ENCODE measurements at regions not wholly inside any gene's neighbourhood (a gene's known extent, or its start where the extent isn't known, plus 50 kb on each side); places are given as distances from the start of the nearest gene placed in this dataset.
A peak's percentile ranks its signal among the peaks of the same experiment; 100 is the strongest.

DNA sequence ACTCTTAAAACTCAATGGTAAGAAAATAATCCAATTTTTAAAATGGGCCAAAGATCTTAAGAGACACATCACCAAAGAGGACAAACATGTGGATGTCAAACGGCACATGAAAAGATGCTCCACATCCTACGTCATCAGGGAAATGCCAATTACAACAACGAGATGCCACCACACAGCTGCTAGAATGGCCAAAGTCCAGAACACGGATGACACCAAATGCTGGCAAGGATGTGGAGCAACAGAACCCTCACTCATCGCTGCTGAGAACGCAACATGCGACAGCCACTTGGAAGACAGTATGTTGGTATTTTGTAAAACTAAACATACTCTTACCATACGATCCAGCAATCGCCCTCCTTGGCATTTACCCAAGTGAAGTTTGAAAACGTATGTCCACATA, 132.8 kb upstream of the CDH4 start:
- TF ChIP-seq, protein P1, sequence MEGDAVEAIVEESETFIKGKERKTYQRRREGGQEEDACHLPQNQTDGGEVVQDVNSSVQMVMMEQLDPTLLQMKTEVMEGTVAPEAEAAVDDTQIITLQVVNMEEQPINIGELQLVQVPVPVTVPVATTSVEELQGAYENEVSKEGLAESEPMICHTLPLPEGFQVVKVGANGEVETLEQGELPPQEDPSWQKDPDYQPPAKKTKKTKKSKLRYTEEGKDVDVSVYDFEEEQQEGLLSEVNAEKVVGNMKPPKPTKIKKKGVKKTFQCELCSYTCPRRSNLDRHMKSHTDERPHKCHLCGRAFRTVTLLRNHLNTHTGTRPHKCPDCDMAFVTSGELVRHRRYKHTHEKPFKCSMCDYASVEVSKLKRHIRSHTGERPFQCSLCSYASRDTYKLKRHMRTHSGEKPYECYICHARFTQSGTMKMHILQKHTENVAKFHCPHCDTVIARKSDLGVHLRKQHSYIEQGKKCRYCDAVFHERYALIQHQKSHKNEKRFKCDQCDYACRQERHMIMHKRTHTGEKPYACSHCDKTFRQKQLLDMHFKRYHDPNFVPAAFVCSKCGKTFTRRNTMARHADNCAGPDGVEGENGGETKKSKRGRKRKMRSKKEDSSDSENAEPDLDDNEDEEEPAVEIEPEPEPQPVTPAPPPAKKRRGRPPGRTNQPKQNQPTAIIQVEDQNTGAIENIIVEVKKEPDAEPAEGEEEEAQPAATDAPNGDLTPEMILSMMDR (conservative IDR thresholded peaks at IDR 0.05): no peak
- no peak overlapping the region for H3K4me3 Mint-ChIP-seq
- H3K36me3 Mint-ChIP-seq (ENCODE audit: low read depth): no peaks in the 10 kb centered on the region
- no peak overlapping the region for H3K27ac Mint-ChIP-seq (ENCODE audit: unreplicated experiment)
- H3K9me3 Mint-ChIP-seq: no peaks in the 10 kb centered on the region
- peaks cover 16% of the 10 kb centered on the region for H3K4me1 Mint-ChIP-seq
- DNase-seq (ENCODE audit: low read depth, low spot score): no peak
- H3K27me3 Mint-ChIP-seq (ENCODE audit: low read depth): no peaks in the 10 kb centered on the region

DNA sequence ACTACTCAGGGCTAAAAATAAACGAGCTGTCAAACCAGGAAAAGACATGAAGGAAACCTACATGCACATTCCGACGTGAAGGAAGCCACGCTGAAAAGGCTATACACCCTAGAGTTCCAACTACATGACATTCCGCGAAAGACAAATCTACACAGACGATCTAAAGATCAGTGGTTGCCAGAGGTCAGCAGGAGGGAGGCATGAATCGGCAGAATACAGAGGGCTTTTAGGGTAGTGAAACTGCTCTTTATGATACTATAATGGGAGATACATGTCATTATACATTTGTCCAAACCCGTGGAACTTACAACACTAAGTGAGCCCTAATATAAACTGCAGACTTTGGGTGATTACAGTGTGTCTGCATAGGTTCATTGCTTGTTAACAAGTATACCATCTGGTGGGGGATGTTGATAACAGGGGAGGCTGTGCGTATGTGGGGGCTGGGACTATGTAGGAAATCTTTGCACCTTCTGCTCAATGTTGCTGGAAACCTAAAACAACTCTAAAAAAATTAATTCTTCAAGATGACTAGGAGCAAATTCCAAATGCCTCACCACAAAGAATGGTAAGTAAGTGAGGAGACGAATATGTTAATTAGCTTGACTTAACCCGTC, 132.2 kb upstream of the CDH4 start:
- Mint-ChIP-seq H3K9me3 (no peaks in the 10 kb centered on the region), H3K27me3 (ENCODE audit: low read depth) (no peaks in the 10 kb centered on the region), H3K27ac (ENCODE audit: unreplicated experiment) (no peak overlapping the region), H3K36me3 (ENCODE audit: low read depth) (no peaks in the 10 kb centered on the region), H3K4me3 (no peak overlapping the region), H3K4me1 (peaks cover 16% of the 10 kb centered on the region)
- TF ChIP-seq, protein P1 (conservative IDR thresholded peaks at IDR 0.05): no peak
- DNase-seq (ENCODE audit: low read depth, low spot score): no peak

DNA sequence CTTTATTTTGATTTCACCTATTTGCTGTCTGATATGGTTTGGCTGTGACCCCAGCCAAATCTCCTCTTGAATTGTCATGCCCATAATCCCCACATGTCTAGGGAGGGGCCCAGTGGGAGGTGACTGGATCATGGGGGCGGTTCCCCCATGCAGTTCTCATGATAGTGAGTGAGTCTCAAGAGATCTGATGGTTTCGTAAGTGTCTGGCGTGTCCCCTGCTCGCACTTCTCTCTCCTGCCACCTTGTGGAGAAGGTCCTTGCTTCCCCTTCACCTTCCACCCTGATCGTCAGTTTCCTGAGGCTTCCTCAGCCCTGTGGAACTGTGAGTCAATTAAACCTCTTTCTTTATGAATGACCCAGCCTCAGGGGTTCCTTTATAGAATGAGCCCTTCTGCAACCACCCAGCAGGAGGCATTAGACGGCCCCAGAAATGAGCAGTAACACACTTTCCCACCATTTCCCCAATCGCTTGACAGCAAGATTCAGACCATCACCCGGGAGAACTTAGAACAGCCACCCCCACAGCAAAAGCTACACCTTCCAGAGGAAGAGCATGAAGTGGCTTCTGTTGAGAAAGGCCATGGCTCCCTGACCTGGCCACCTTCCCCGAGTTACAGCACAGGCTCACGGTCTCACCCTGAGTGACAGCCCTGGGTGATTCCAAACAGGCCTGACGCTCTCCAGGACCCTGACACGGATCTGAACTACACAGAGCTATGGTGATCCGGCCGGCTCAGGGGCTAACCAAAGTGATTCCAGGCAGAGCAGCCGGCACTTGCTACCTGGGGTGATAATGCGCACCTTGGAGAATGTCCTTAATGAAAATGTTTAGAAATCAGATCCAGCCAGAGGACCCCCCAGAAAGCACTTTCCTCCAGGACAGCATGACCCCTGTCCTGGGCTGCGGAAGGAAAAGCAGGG, 131.2 kb upstream of the CDH4 start:
- Mint-ChIP-seq H3K27me3 (ENCODE audit: low read depth) (no peaks in the 10 kb centered on the region), H3K27ac (ENCODE audit: unreplicated experiment) (no peak overlapping the region), H3K36me3 (ENCODE audit: low read depth) (no peaks in the 10 kb centered on the region), H3K9me3 (no peaks in the 10 kb centered on the region), H3K4me3 (no peak overlapping the region), H3K4me1 (peaks cover 14% of the 10 kb centered on the region)
- TF ChIP-seq, protein P1 (conservative IDR thresholded peaks at IDR 0.05): peak; percentile 79
- DNase-seq (ENCODE audit: low read depth, low spot score): peak; percentile 49

DNA sequence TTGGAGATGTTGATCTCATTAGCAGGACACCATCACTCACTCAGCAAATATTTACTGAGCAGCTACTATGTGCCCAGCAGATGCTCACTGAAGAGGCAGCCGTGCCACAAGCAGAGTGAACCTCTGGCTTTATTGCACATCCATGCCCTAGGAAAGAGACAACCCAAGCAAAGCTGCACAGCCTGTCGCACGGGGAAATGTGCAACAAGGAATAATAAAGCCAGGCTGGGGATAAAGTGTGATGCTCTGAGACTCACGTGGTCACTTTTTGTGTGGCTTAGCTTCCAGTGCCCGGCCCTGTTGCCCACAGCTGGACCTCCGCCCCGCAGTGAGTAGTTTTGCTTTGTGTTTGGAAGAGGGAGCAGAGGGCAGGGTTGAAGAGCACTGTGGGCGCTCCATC, 130.4 kb upstream of the CDH4 start:
- TF ChIP-seq, protein P1 (conservative IDR thresholded peaks at IDR 0.05): no peak
- no peak for DNase-seq (ENCODE audit: low read depth, low spot score)
- no peak overlapping the region for H3K4me3 Mint-ChIP-seq
- no peaks in the 10 kb centered on the region for H3K9me3 Mint-ChIP-seq
- H3K27ac Mint-ChIP-seq (ENCODE audit: unreplicated experiment): no peak overlapping the region
- H3K4me1 Mint-ChIP-seq: peaks cover 15% of the 10 kb centered on the region
- no peaks in the 10 kb centered on the region for H3K36me3 Mint-ChIP-seq (ENCODE audit: low read depth)
- H3K27me3 Mint-ChIP-seq (ENCODE audit: low read depth): no peaks in the 10 kb centered on the region

DNA sequence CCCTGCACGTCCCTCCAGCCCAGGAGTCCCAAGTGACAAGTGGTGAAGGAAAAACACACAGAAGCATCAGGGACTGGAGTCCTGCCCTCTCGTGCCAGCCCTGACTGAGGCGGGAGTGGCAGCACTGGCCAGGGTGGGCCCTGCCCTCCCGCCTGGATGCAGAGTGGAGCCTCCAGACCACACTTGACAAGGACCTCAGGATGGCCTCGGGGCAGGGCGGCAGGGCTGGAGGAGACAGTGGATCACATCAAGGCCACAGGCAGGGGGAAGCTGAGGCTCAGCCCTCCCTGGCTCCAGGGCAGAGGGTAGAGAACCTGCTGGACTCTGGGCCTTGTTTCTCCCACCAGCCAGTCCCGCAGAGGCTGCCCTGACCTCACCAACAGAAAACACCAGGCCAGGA, 128.8 kb upstream of the CDH4 start:
- no peak for DNase-seq (ENCODE audit: low read depth, low spot score)
- TF ChIP-seq, protein P1 (conservative IDR thresholded peaks at IDR 0.05): no peak
- peaks cover 15% of the 10 kb centered on the region for H3K4me1 Mint-ChIP-seq
- no peaks in the 10 kb centered on the region for H3K9me3 Mint-ChIP-seq
- H3K4me3 Mint-ChIP-seq: no peak overlapping the region
- H3K36me3 Mint-ChIP-seq (ENCODE audit: low read depth): no peaks in the 10 kb centered on the region
- H3K27ac Mint-ChIP-seq (ENCODE audit: unreplicated experiment): no peak overlapping the region
- H3K27me3 Mint-ChIP-seq (ENCODE audit: low read depth): no peaks in the 10 kb centered on the region

All from neural crest cell (in vitro differentiated cells).